OCI-LY7 (cell line): ENCODE measurements at regions not wholly inside any gene's neighbourhood (a gene's known extent, or its start where the extent isn't known, plus 50 kb on each side); places are given as distances from the start of the nearest gene placed in this dataset.
"Not testable (repeated sequence)": the region's sequence is repeated elsewhere in the genome, so short reads cannot be mapped to it uniquely, and the experiment has no call there.

Experiments
- BruUV-seq: library from RNA; stranded (reverse); fragments of 400-500 nt; replicated peaks from 2 replicates; lab custom pipeline; 2021; lab: Mats Ljungman, UMichigan
- CTCF ChIA-PET: fragments of 300-600 bp; sonication (Branson Sonifier 250); formaldehyde crosslinking; loops from one replicate; lab custom pipeline; 2022; ENCODE audit warnings: antibody characterized with exemption; ENCODE audit not compliant: unreplicated experiment; lab: Charles Lee
- POLR2A ChIA-PET: fragments of 300-600 bp; sonication (Branson Sonifier 250); formaldehyde crosslinking; loops from one replicate; lab custom pipeline; 2022; ENCODE audit warnings: antibody characterized with exemption; lab: Charles Lee
- DNase-seq: peaks from one replicate; pipeline ENCODE4 v3.0.0-alpha.2; 2015; ENCODE audit warnings: low spot score
- H2AFZ ChIP-seq: fragments of 200-600 bp; sonication (generic), shearing (Covaris generic); 2 replicates; pipeline ENCODE4 v1.6.1; 2014; ENCODE audit warnings: mild to moderate bottlenecking, antibody characterized with exemption, low read length, moderate library complexity
- H3K27ac ChIP-seq: fragments of 200-600 bp; sonication (generic); 2 replicates; pipeline ENCODE4 v1.5.1; 2014; ENCODE audit warnings: mixed run types, low read depth, mild to moderate bottlenecking, moderate library complexity, low read length, inconsistent platforms; ENCODE audit not compliant: poor library complexity, severe bottlenecking
- H3K36me3 ChIP-seq: fragments of 200-600 bp; sonication (generic); 2 replicates; pipeline ENCODE4 v1.6.1; 2014; ENCODE audit warnings: mild to moderate bottlenecking, antibody characterized with exemption, low read length, moderate library complexity, mixed read lengths; ENCODE audit not compliant: insufficient read depth
- H3K4me1 ChIP-seq: fragments of 200-600 bp; sonication (generic); 2 replicates; pipeline ENCODE4 v1.5.1; 2014; ENCODE audit warnings: mild to moderate bottlenecking, low read length; ENCODE audit not compliant: insufficient read depth, poor library complexity, severe bottlenecking
- H3K4me2 ChIP-seq: fragments of 200-600 bp; sonication (generic); 2 replicates; pipeline ENCODE4 v1.6.1; 2014; ENCODE audit warnings: mild to moderate bottlenecking, low read length
- H3K4me3 ChIP-seq: fragments of 200-600 bp; sonication (generic); 2 replicates; pipeline ENCODE4 v1.5.1; 2014; ENCODE audit warnings: mild to moderate bottlenecking, low read depth, low read length; ENCODE audit not compliant: poor library complexity, severe bottlenecking
- H3K79me2 ChIP-seq: fragments of 200-600 bp; sonication (generic); 2 replicates; pipeline ENCODE4 v1.6.1; 2016; ENCODE audit warnings: low read depth, mild to moderate bottlenecking, low read length, moderate library complexity, mixed read lengths; ENCODE audit not compliant: insufficient read depth
- H3K9me2 ChIP-seq: fragments of 200-600 bp; sonication (generic); 2 replicates; pipeline ENCODE4 v1.6.1; 2016; ENCODE audit warnings: mild to moderate bottlenecking, low read length, mixed read lengths; ENCODE audit not compliant: insufficient read depth
- H3K9me3 ChIP-seq: fragments of 200-600 bp; sonication (generic); 2 replicates; pipeline ENCODE4 v1.6.1; 2014; ENCODE audit warnings: mild to moderate bottlenecking, mixed run types, low read length, mixed read lengths
- H4K20me1 ChIP-seq: fragments of 200-600 bp; sonication (generic); 2 replicates; pipeline ENCODE4 v1.6.1; 2014; ENCODE audit warnings: mild to moderate bottlenecking, antibody characterized with exemption, low read length, moderate library complexity, mixed read lengths; ENCODE audit not compliant: insufficient read depth
- EZH2phosphoT487 ChIP-seq: fragments of 200-600 bp; sonication (generic); IDR thresholded peaks from 2 replicates; pipeline ENCODE4 v1.6.1; 2018; ENCODE audit warnings: low read depth, borderline replicate concordance, mild to moderate bottlenecking, mixed run types, antibody characterized with exemption, low read length, moderate library complexity, mixed read lengths
- intact Hi-C: fragments of 100-400 bp; cut with micrococcal nuclease; formaldehyde crosslinking; loops from one replicate; pipeline ENCODE4 v1.10.0; 2022; ENCODE audit not compliant: unreplicated experiment
- TF ChIP-seq, protein P1 (sequence below): fragments of 200-600 bp; sonication (generic); conservative IDR thresholded peaks from 2 replicates; pipeline ENCODE4 v1.5.1; 2014; ENCODE audit warnings: mild to moderate bottlenecking, antibody characterized with exemption, low read length, moderate library complexity, mixed read lengths

- Histone ChIP-seq H3K4me1 (no peaks in the 10 kb centered on the region), H3K4me2 (no peak overlapping the region), H3K4me3 (no peak overlapping the region), H3K9me3 (no peaks in the 10 kb centered on the region), H2AFZ (no peak overlapping the region), H4K20me1 (no peaks in the 10 kb centered on the region), H3K79me2 (no peaks in the 10 kb centered on the region), H3K27ac (no peak overlapping the region), H3K36me3 (no peaks in the 10 kb centered on the region), H3K9me2 (no peaks in the 10 kb centered on the region)
- BruUV-seq = no TSS peak
- no peak for TF ChIP-seq EZH2phosphoT487
- TF ChIP-seq, protein P1, sequence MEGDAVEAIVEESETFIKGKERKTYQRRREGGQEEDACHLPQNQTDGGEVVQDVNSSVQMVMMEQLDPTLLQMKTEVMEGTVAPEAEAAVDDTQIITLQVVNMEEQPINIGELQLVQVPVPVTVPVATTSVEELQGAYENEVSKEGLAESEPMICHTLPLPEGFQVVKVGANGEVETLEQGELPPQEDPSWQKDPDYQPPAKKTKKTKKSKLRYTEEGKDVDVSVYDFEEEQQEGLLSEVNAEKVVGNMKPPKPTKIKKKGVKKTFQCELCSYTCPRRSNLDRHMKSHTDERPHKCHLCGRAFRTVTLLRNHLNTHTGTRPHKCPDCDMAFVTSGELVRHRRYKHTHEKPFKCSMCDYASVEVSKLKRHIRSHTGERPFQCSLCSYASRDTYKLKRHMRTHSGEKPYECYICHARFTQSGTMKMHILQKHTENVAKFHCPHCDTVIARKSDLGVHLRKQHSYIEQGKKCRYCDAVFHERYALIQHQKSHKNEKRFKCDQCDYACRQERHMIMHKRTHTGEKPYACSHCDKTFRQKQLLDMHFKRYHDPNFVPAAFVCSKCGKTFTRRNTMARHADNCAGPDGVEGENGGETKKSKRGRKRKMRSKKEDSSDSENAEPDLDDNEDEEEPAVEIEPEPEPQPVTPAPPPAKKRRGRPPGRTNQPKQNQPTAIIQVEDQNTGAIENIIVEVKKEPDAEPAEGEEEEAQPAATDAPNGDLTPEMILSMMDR = no peak
- ChIA-PET POLR2A (no interaction called here), CTCF (no interaction called here)
- DNase-seq = no peak
- intact Hi-C loops = no loop called here
These were observed 1004.1 kb upstream of the EDIL3 start for GRCh38 chr5:85388770-85389169.

DNA sequence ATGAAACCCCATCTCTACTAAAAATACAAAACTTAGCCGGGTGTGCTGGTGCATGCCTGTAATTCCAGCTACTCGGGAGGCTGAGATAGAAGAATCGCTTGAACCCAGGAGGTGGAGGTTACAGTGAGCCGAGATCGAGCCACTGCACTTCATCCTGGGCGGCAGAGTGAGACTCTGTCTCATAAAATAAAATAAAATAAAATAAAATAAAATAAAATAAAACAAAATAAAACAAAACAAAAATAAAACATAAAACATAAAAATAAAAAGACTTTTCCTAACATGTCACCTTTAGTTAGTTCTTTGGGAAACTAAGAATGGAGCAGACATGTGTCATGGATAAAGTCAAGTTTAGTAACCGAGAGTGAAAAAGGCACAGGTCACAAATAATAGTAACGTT is 1007.6 kb upstream of the EDIL3 start:
- H3K27ac ChIP-seq, H3K9me2 ChIP-seq, DNase-seq, CTCF ChIA-PET, H3K4me1 ChIP-seq, H2AFZ ChIP-seq, H3K4me2 ChIP-seq, POLR2A ChIA-PET, H3K4me3 ChIP-seq, BruUV-seq, H3K79me2 ChIP-seq, H3K36me3 ChIP-seq, H3K9me3 ChIP-seq, H4K20me1 ChIP-seq: not testable (repeated sequence)
- intact Hi-C loops = loop anchor here (10.0 kb wide), 1 partner anchor 62 kb away; no protein-coding TSS in a partner anchor

GRCh38 chr5:85395526-85395925 is 1010.8 kb upstream of the EDIL3 start:
- no TSS peak for BruUV-seq
- intact Hi-C loops = loop anchor here (10.0 kb wide), 1 partner anchor 59 kb away; no protein-coding TSS in a partner anchor
- Histone ChIP-seq H3K36me3 (no peaks in the 10 kb centered on the region), H3K79me2 (no peaks in the 10 kb centered on the region), H3K4me2 (no peak overlapping the region), H2AFZ (no peak overlapping the region), H3K9me3 (no peaks in the 10 kb centered on the region), H3K9me2 (no peaks in the 10 kb centered on the region), H3K27ac (no peak overlapping the region), H3K4me3 (no peak overlapping the region), H3K4me1 (no peaks in the 10 kb centered on the region), H4K20me1 (no peaks in the 10 kb centered on the region)
- POLR2A ChIA-PET = interaction anchor here (0.6 to 0.7 kb wide), 2 partner anchors 739 to 1591 kb away, joined by 3 to 4 read pairs; no protein-coding TSS in a partner anchor
- DNase-seq = no peak
- no peak for TF ChIP-seq EZH2phosphoT487
- TF ChIP-seq, protein P1 = no peak
- CTCF ChIA-PET = no interaction called here
